Esophagus squamous epithelium (tissue), 4 donors: ENCODE measurements at regions not wholly inside any gene's neighbourhood (a gene's known extent, or its start where the extent isn't known, plus 50 kb on each side); places are given as distances from the start of the nearest gene placed in this dataset.

Source experiments
- POLR2A ChIP-seq, 4 donors: fragments of 450-650 bp; IDR thresholded peaks; one replicate each; pipeline ENCODE4 v1.6.1; 2017; ENCODE audit warnings: antibody characterized with exemption in 4 of 4, mild to moderate bottlenecking in 4 of 4, moderate library complexity in 3 of 4
- TF ChIP-seq, protein P1 (sequence below), 6 experiments: fragments of 450-650 bp in 4 of 6; fragments of 200-600 bp in 2 of 6; sonication (generic) in 2 of 6; IDR thresholded peaks; one replicate each; pipeline ENCODE4 v1.5.1; 2016 to 2019; ENCODE audit warnings: antibody characterized with exemption in 6 of 6, mild to moderate bottlenecking in 4 of 6, moderate library complexity in 4 of 6

DNA sequence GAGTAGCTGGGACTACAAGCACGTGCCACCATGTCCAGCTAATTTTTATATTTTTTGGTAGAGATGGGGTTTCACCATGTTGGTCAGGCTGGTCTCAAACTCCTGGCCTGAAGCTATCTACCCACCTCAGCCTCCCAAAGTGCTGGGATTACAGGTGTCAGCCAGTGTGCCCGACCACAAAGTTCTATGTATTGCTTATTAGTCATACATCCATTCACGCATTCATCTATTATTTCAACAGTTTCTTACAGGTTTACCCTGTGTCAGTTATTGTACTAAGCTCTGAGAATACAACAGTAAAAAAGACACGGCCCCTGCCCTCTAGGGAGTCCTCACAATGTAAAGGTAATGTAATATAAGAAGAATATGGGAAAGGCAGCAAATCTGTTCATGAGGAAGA is 188.9 kb upstream of the BTG1 start:
- TF ChIP-seq, protein P1, sequence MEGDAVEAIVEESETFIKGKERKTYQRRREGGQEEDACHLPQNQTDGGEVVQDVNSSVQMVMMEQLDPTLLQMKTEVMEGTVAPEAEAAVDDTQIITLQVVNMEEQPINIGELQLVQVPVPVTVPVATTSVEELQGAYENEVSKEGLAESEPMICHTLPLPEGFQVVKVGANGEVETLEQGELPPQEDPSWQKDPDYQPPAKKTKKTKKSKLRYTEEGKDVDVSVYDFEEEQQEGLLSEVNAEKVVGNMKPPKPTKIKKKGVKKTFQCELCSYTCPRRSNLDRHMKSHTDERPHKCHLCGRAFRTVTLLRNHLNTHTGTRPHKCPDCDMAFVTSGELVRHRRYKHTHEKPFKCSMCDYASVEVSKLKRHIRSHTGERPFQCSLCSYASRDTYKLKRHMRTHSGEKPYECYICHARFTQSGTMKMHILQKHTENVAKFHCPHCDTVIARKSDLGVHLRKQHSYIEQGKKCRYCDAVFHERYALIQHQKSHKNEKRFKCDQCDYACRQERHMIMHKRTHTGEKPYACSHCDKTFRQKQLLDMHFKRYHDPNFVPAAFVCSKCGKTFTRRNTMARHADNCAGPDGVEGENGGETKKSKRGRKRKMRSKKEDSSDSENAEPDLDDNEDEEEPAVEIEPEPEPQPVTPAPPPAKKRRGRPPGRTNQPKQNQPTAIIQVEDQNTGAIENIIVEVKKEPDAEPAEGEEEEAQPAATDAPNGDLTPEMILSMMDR (IDR thresholded peaks at IDR 0.05) = no peak
- no peak for TF ChIP-seq POLR2A (IDR thresholded peaks at IDR 0.05)
